GM13976 (cell line): ENCODE measurements at regions not wholly inside any gene's neighbourhood (a gene's known extent, or its start where the extent isn't known, plus 50 kb on each side); places are given as distances from the start of the nearest gene placed in this dataset.
"Not testable (repeated sequence)": the region's sequence is repeated elsewhere in the genome, so short reads cannot be mapped to it uniquely, and the experiment has no call there.

Experiments used
- DNase-seq: peaks from one replicate; pipeline ENCODE4 v3.0.0; 2012; ENCODE audit warnings: low spot score
- CTCF ChIP-seq: IDR thresholded peaks from 2 replicates; pipeline ENCODE4 v1.5.1; 2012; ENCODE audit warnings: borderline replicate concordance, mild to moderate bottlenecking; ENCODE audit not compliant: insufficient read depth; ENCODE audit errors: extremely low read depth, missing control alignments, control extremely low read depth
- in situ Hi-C: fragments of 300-500 bp; cut with MboI; formaldehyde crosslinking; loops from one replicate; pipeline ENCODE4 v1.12.0; 2022; ENCODE audit warnings: low sequenced_read_pairs, mixed read lengths, inconsistent platforms; ENCODE audit not compliant: unreplicated experiment

GRCh38 chr3:137332297-137332696, 374.5 kb downstream of the IL20RB start:
- in situ Hi-C loops, result no loop called here
- no peak for TF ChIP-seq CTCF
- DNase-seq, result no peak

- no peak for TF ChIP-seq CTCF
- no peak for DNase-seq
- in situ Hi-C loops, result no loop called here
Observed at GRCh38 chr3:137335478-137335877, 377.7 kb downstream of the IL20RB start.

- in situ Hi-C loops, DNase-seq: not testable (repeated sequence)
Observed at GRCh38 chr3:137338400-137338799, 380.6 kb downstream of the IL20RB start.

GRCh38 chr3:137343283-137343682, 385.5 kb downstream of the IL20RB start:
- DNase-seq, result no peak
- in situ Hi-C loops, result no loop called here
- no peak for TF ChIP-seq CTCF

- DNase-seq, result no peak
- in situ Hi-C loops, result no loop called here
- TF ChIP-seq CTCF, result no peak
Observed at GRCh38 chr3:137347132-137347531, 389.3 kb downstream of the IL20RB start.

- in situ Hi-C loops, result no loop called here
- DNase-seq, result no peak
Observed at GRCh38 chr3:137347817-137348368, 390.1 kb downstream of the IL20RB start.

GRCh38 chr3:137348936-137349335, 391.2 kb downstream of the IL20RB start:
- in situ Hi-C loops, result no loop called here
- no peak for DNase-seq
- TF ChIP-seq CTCF, result no peak

More at GRCh38 chr3:137347817-137348368, 390.1 kb downstream of the IL20RB start:
- TF ChIP-seq CTCF, result no peak
